KOPT-K1 (cell line): ENCODE measurements at regions not wholly inside any gene's neighbourhood (a gene's known extent, or its start where the extent isn't known, plus 50 kb on each side); places are given as distances from the start of the nearest gene placed in this dataset.

Experiments used
- H3K27ac ChIP-seq: fragments of 200-600 bp; sonication (generic); 2 replicates; pipeline ENCODE4 v1.5.1; 2016; ENCODE audit warnings: antibody characterized with exemption, mild to moderate bottlenecking, low read depth, low read length; ENCODE audit not compliant: poor library complexity, severe bottlenecking
- H3K36me3 ChIP-seq: fragments of 200-600 bp; sonication (generic); 2 replicates; pipeline ENCODE4 v1.5.1; 2017; ENCODE audit warnings: antibody characterized with exemption, mild to moderate bottlenecking, low read length, moderate library complexity; ENCODE audit not compliant: insufficient read depth
- H3K9me3 ChIP-seq: fragments of 200-600 bp; sonication (generic); 2 replicates; pipeline ENCODE4 v1.5.1; 2017; ENCODE audit warnings: antibody characterized with exemption, low read length, mild to moderate bottlenecking; ENCODE audit not compliant: insufficient read depth, poor library complexity, severe bottlenecking

DNA sequence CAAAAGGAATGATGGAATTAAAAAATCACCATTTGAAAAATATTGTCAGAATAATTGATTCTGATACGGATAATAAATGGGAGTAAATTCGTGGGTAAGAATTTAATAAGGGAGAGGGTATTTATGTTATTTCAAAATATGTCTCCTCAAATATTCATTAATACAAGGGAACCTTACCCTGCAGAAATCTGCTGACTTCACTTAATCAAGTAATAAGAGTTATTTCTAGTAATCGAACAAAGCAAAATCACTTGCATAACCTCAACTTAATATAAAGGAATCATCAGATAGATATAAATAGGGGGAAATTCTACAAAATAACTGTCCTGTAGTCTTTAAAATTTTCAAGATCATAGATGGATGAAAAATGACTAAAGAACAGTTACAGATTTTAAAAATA lies 1164.7 kb upstream of the GJE1 start:
- Histone ChIP-seq H3K27ac (no peak overlapping the region), H3K9me3 (peaks cover 3% of the 10 kb centered on the region), H3K36me3 (no peaks in the 10 kb centered on the region)

DNA sequence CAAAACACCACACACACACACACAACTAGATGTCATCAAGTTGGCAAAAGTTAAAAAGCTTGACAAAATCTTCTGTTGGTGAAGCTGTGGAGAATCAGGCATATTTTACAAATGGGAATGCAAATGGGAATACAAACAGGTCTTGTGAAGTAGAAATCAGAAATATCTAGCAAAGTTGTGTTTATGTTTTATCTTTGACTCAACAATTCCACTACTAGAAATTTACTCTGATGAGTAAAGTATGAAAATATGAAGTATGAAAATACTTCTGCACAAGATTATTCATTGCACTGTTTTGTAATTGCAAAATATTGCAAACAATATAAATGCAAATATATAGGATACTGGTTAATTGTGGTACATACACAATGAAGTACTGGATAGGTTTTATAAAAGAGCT lies 1166.0 kb upstream of the GJE1 start:
- no peak overlapping the region for H3K27ac ChIP-seq
- H3K9me3 ChIP-seq, result peaks cover 3% of the 10 kb centered on the region
- no peaks in the 10 kb centered on the region for H3K36me3 ChIP-seq

DNA sequence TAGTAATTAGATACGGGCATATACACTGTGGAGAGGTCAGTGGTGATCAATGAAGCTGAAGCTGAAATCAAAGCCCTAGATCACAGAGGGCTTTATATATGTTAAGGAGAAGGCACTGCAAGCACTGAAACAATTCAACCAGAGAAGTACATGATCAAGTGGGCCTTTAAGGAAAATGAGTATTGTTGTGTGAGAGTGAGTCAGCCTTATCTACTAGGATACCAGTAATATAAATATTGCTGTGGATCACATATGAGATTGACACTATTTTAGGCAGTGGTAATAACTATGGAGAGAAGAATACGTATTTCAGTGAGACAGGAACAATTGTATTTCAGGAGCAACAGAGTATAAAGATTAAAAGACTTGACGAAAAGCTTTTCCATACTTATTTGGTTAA lies 1172.2 kb upstream of the GJE1 start:
- Histone ChIP-seq H3K27ac (no peak overlapping the region), H3K9me3 (no peaks in the 10 kb centered on the region), H3K36me3 (no peaks in the 10 kb centered on the region)

DNA sequence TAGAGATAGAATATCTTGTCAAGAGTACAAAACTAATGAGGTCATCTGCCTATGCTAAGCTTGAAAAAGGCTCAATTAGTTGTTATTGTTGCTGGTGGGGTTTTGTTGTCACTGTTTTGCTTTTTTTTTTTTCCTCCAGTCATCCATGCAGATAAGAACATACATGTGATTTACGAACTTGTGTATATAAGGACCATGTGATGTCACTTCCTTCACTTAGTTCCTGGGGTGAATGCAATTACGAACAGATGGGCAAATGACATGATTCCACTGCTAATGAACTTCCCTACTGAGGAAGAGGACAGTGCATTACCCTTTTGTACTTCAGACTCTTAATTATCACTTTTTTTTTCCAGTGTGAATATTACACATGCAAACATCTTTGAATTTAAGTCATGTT lies 1175.3 kb upstream of the GJE1 start:
- Histone ChIP-seq H3K36me3 (no peaks in the 10 kb centered on the region), H3K9me3 (no peaks in the 10 kb centered on the region), H3K27ac (no peak overlapping the region)

DNA sequence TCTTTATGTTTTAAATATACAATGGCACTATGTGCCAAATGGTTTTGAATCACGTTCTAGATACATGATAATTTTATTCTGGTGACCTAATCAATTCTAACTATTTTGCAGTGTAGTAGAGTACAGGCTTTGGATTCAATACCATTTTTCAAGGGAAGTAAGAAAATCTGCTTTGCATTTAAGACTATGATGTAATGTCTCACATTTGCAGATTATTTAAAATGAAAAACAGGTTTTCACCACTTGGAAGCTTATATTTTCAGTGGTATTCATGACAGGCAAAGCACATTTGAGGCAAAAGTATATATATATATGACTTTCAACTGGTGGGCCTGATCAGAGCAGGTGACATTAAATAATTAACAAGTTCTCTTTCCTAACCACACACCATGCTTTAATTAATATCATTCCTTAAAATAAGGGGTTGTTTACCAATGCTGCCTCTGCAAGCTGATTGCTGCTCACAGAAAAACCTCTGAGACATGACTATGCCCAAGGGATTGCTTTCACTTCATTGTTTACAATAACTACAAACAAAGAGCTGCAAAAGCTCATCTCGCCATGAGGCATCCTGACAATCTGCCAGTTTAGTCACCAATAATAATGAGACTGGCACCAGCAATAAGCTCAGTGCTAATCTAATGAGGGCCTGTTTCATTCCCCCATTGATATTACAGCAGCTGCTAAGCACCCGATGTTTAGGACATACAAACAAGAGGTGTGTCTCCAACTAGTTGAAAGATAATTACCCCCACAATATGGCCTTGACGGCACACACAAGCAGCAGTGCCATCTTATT lies 1176.0 kb upstream of the GJE1 start:
- H3K36me3 ChIP-seq, result no peaks in the 10 kb centered on the region
- no peak overlapping the region for H3K27ac ChIP-seq
- H3K9me3 ChIP-seq, result no peaks in the 10 kb centered on the region

DNA sequence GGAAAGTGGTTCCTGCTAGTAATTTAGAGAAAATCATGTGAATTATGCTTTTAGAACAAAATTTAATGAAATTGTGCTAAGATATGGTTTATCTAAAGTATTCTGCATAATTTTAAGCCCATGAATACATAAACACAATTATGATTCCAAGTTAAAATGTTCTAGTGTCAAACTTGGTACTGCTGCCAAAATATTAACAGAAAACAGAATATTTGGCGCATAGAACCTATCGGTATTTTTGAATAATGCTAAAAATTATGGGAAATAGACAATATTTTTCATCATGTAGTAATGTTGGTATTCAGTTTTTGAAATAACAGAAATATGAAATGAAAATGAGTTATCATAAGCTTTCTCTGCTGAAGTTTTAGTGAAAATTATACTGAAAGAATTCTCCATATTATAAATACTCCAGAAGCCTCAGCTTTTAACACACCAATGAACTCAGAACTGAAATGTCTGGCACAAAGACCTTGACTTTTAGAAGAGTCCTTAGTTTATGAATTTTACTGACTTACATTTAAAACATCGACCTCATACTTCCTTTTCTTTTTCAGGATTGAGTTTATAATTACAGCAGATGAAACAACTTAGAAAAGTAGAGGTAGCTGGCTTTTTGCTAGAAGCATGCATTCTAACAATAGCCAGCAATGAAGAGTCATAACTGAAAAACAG lies 1192.3 kb upstream of the GJE1 start:
- no peak overlapping the region for H3K27ac ChIP-seq
- H3K36me3 ChIP-seq, result no peaks in the 10 kb centered on the region
- no peaks in the 10 kb centered on the region for H3K9me3 ChIP-seq

DNA sequence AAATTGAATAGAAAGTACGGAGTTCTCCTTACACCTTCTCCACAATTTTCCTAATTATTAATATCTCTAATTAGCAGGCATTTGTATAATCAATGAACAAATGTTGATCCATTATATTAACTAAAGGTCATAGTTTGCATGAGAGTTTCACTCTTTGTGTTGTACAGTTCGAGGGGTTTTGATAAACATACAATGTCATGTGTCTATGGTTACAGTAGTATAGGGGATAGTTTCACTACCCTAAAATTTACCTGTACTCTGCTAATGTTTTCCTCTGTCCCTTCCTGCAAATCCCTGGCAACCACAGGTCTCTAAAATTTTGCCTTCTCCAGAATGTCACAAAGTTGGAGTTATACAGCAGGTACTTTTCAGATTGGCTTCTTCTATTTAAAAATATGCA lies 1199.8 kb upstream of the GJE1 start:
- Histone ChIP-seq H3K36me3 (no peaks in the 10 kb centered on the region), H3K27ac (no peak overlapping the region), H3K9me3 (no peaks in the 10 kb centered on the region)

DNA sequence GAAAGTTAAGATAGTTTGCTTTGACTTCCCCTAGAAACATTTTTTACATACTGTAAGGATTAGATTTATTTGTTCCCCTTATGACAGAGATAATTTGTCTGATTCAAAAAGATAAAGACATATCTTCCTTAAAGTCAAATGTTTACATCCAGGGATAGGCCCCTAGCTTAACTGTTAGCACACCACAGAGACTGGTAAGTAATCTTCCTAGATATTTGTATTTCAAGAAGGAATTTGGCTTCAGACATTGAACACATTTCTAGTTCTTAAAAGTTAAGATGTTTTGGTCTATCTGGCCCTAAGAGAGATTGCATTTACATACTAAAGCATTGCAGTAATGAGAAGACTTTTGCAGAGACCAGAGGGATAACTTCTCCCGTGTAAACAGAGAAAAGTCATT lies 1201.1 kb upstream of the GJE1 start:
- Histone ChIP-seq H3K36me3 (no peaks in the 10 kb centered on the region), H3K27ac (no peak overlapping the region), H3K9me3 (no peaks in the 10 kb centered on the region)

DNA sequence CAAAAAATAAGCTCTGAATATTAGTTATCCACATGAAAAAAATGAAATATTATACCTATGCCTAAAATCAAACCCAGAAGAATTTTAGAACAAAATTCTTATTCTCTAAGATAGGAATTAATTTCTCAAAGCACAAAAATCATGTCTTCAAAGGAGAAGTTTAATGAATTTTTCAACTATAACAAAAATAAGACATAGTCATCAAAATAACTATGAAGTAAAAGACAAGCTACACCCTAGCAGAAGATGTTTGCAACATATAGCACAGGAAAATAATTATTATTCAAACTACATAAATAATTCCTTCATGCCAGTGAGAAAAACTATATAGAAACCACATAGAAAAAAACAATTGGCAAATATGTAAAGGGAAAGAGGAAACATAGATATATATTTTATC lies 1203.6 kb upstream of the GJE1 start:
- no peaks in the 10 kb centered on the region for H3K9me3 ChIP-seq
- H3K27ac ChIP-seq, result no peak overlapping the region
- no peaks in the 10 kb centered on the region for H3K36me3 ChIP-seq

DNA sequence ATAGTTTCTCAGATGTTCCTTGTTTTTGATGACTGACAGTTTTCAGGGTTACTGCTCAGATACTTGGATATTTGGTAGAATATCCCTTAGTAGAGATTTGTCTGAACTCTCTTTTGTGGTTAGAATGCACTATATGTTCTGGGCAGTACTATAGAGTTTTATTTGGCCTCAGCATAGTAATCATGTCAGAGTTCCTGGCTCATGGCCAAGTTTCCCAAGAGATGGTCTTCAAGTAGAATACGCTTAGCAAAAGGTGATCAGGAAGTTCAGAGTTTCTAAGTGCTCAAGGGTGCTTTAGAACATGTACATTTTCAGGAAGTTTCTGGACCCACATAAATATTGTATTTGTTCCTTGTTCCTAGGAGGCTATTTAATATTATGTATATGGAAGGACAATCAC lies 1209.7 kb upstream of the GJE1 start:
- Histone ChIP-seq H3K27ac (no peak overlapping the region), H3K9me3 (no peaks in the 10 kb centered on the region), H3K36me3 (no peaks in the 10 kb centered on the region)

DNA sequence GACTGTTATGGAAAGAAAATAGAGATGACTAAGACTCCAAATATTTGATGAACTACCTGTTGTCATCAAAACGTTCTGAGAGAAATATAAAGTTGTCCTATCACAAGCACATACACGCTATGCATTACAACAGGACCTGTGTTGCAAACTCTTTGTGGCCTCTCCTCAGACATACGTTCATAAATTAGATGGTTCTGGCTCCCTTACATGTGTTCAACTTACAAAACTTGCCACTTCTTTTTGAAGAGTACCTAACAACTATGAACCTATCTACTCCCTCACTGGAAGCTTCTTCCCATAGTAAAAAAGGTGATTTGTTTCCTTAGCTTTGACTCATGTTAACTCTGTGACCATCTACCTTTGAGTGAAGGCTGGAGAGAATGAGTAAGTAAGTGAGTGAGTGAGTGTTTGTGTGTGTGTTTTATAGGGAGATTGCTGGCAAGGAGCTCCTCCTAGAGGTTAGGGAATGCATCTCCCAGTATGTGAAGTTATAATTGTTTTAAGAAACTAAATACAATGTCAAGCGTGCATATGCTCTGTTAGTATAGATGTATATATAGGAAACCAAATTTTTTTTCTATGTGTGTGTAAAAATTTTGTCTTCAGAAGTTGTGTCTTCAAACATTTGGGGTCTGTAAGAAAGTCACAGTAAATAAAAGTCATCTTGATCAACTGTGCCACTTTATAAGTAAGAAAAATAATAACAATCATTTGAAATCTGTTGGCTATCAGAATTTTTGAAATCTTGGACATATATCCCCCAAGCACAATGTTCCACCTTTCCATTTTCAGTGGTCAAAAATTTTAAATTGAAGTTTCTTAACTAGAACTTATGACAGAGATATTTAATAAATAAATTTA lies 1211.1 kb upstream of the GJE1 start:
- Histone ChIP-seq H3K9me3 (no peaks in the 10 kb centered on the region), H3K27ac (no peak overlapping the region), H3K36me3 (no peaks in the 10 kb centered on the region)

DNA sequence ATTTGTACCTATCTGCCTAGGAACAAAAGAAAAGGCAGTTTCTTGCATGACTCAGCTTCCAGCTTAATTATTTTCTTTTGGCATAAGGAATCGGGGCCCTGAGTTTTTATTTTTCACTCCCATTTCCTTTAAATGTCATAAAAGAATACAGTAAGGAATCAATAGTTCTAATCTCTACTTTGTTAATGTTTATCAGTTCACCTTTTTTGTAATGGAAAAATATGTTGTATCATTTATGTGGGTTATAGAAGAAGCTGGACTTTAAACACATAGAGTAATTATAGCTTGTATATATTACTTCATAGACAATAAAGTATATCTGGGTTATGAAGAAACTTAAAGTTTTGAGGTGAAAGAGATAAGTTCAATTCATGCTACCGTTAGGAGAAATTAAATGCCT lies 1214.8 kb upstream of the GJE1 start:
- Histone ChIP-seq H3K27ac (no peak overlapping the region), H3K9me3 (no peaks in the 10 kb centered on the region)

DNA sequence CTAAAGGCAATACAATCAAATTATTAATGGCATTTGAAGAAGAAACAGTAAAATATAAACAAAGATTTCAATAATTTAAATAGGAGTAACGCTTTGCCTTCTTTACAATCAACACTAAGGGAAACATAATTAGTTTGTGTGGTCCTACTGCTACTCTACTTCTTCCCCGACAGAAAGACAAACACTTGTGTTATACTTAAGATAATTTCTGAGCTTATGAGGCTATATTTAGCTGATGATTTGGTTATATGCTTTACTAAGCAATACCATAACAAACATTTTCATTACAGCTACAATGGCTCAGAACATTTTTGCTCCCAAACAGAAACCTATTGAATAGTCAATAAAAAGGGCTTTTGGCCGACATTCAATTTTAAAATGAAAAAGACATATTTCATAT lies 1217.2 kb upstream of the GJE1 start:
- H3K27ac ChIP-seq, result no peak overlapping the region
- H3K9me3 ChIP-seq, result no peaks in the 10 kb centered on the region
- H3K36me3 ChIP-seq, result no peaks in the 10 kb centered on the region

More for the DNA sequence above, 1214.8 kb upstream of the GJE1 start:
- no peaks in the 10 kb centered on the region for H3K36me3 ChIP-seq

DNA sequence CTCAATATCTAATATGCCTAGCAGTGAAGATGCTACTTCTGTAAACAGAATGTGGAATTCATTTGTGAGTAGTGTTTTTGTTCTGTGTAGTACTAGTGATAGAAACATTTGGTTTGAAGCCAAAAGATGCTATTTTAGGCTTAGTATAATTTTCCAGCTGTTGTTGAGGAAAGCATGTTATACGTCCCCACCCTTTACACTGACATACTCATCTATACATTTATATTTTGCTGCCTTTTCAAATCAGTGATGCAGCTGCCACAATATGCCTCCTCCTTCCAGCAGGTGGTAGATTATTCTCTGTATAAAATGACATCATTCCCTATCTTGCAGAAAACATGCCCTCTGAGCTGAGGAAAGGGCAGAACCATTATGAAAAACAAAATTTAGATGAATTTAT lies 1217.6 kb upstream of the GJE1 start:
- Histone ChIP-seq H3K36me3 (no peaks in the 10 kb centered on the region), H3K9me3 (no peaks in the 10 kb centered on the region), H3K27ac (no peak overlapping the region)

DNA sequence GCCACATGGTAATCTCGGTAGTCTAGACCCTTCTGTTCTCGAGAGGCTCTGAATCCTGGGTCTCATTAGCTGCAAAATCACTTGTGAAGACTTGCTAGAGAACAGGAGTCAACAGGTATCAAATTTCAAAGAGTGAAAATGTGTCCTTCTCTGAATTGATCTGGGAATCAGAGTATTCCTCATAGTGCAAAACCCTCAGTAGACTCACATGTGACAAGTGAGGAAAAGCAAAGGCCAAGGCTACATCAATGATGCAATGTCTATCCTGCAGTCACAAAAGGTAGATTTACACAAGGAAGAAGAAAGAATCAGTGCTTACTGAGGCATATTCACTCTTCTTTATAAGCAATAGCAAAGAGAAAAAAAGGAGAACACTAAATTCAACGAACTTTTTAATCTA lies 1220.0 kb upstream of the GJE1 start:
- Histone ChIP-seq H3K36me3 (no peaks in the 10 kb centered on the region), H3K9me3 (no peaks in the 10 kb centered on the region), H3K27ac (no peak overlapping the region)
